HepG2 (cell line): ENCODE measurements at regions not wholly inside any gene's neighbourhood (a gene's known extent, or its start where the extent isn't known, plus 50 kb on each side); places are given as distances from the start of the nearest gene placed in this dataset.

Experiments used
- ATAC-seq: fragments of 200-7000 bp; cut with Tn5 transposase; 3 replicates; pipeline ENCODE4 v1.9.1; 2020; ENCODE audit warnings: mild to moderate bottlenecking, moderate library complexity
- BruUV-seq: library from RNA; stranded (reverse); fragments of 400-500 nt; replicated peaks from 2 replicates; lab custom pipeline; 2021; lab: Mats Ljungman, UMichigan
- CTCF ChIA-PET: fragments of 300-600 bp; formaldehyde crosslinking; extraction: SDS; loops from one replicate; lab custom pipeline; 2021; ENCODE audit warnings: low total read pairs, inconsistent platforms, low intra/inter-chr PET ratio; lab: Yijun Ruan, JAX
- POLR2A ChIA-PET: fragments of 350-600 bp; sonication (Branson Sonifier 250); formaldehyde crosslinking; loops from one replicate; lab custom pipeline; 2020; ENCODE audit warnings: antibody characterized with exemption, inconsistent platforms; lab: Yijun Ruan, JAX
- DNase-seq: peaks from one replicate; pipeline ENCODE4 v3.0.0-alpha.2; 2015; ENCODE audit warnings: low spot score
- FAIRE-seq: peaks from 3 replicates; lab custom pipeline; 2011; peaks lifted over from hg19 to GRCh38; lab: Jason Lieb, UNC
- H2AFZ ChIP-seq: one replicate; pipeline ENCODE4 v1.6.1; 2011; ENCODE audit warnings: low read length, inconsistent platforms
- H3K27ac ChIP-seq: fragments of 300-600 bp; 3 replicates; pipeline ENCODE4 v1.8.0; 2011; ENCODE audit warnings: mixed run types, mild to moderate bottlenecking, mixed read lengths, low read length, inconsistent platforms; ENCODE audit not compliant: insufficient read depth; ENCODE audit errors: extremely low read length
- H3K27me3 ChIP-seq, 2 experiments: fragments of 200-600 bp in 1 of 2; 2 replicates in 1 of 2; 3 replicates in 1 of 2; pipeline versions ENCODE4 v1.6.0 to v1.8.0; 2011; ENCODE audit warnings: low read length in 2 of 2, mild to moderate bottlenecking in 2 of 2, moderate library complexity in 2 of 2, inconsistent platforms in 1 of 2; ENCODE audit not compliant: insufficient read depth in 2 of 2, control insufficient read depth in 1 of 2
- H3K36me3 ChIP-seq, 2 experiments: fragments of 200-600 bp in 1 of 2; replicated peaks in 1 of 2; 2 replicates in 1 of 2; 3 replicates in 1 of 2; pipeline versions ENCODE4 v1.5.1 to v1.8.0; 2011; ENCODE audit warnings: low read length in 2 of 2, inconsistent platforms in 1 of 2; ENCODE audit not compliant: insufficient read depth in 2 of 2, control insufficient read depth in 1 of 2
- H3K4me1 ChIP-seq: 2 replicates; pipeline ENCODE4 v1.5.1; 2012; ENCODE audit warnings: low read length, inconsistent platforms; ENCODE audit not compliant: insufficient read depth
- H3K4me2 ChIP-seq: 2 replicates; pipeline ENCODE4 v1.6.0; 2011; ENCODE audit warnings: low read depth, low read length, inconsistent platforms
- H3K4me3 ChIP-seq, 3 experiments: fragments of 200-600 bp in 1 of 3; sonication (generic), shearing (Covaris generic) in 1 of 3; replicated peaks in 1 of 3; 2 replicates each; pipeline ENCODE4 v1.5.1; 2011 to 2016; ENCODE audit warnings: low read length in 3 of 3, inconsistent platforms in 2 of 3, low read depth in 2 of 3, mild to moderate bottlenecking in 2 of 3, control low read depth in 1 of 3, mixed read lengths in 1 of 3; ENCODE audit not compliant: insufficient read depth in 1 of 3
- H3K79me2 ChIP-seq: one replicate; pipeline ENCODE4 v1.6.1; 2011; ENCODE audit warnings: low read length, inconsistent platforms; ENCODE audit not compliant: insufficient read depth
- H3K9ac ChIP-seq: 2 replicates; pipeline ENCODE4 v1.6.0; 2011; ENCODE audit warnings: mild to moderate bottlenecking, low read depth, low read length, inconsistent platforms; ENCODE audit not compliant: insufficient read depth
- H3K9me3 ChIP-seq: 2 replicates; pipeline ENCODE4 v1.5.1; 2012; ENCODE audit warnings: mild to moderate bottlenecking, low read length
- H4K20me1 ChIP-seq: 2 replicates; pipeline ENCODE4 v1.6.0; 2011; ENCODE audit warnings: inconsistent platforms, mild to moderate bottlenecking, low read length, moderate library complexity; ENCODE audit not compliant: insufficient read depth
- CBX1 ChIP-seq: IDR thresholded peaks from one replicate; pipeline ENCODE4 v1.6.1; 2016; ENCODE audit warnings: antibody characterized with exemption, low read depth
- CBX2 ChIP-seq, 2 experiments: fragments of 200-600 bp in 1 of 2; sonication (generic); formaldehyde crosslinking in 1 of 2; IDR thresholded peaks; 2 replicates each; pipeline versions ENCODE4 v1.7.0 to v1.8.1; 2018 to 2022; ENCODE audit warnings: low read depth in 2 of 2, low read length in 1 of 2, mild to moderate bottlenecking in 1 of 2, missing genetic modification reagents in 1 of 2
- ETV6 ChIP-seq: sonication (generic); formaldehyde crosslinking; conservative IDR thresholded peaks from 2 replicates; pipeline ENCODE4 v1.4.0; 2020; ENCODE audit warnings: missing genetic modification reagents
- WIZ ChIP-seq: sonication (generic); formaldehyde crosslinking; IDR thresholded peaks from 2 replicates; pipeline ENCODE4 v1.5.1; 2020; ENCODE audit warnings: mild to moderate bottlenecking, missing genetic modification reagents
- WGBS: methylation state at CpG from one replicate; pipeline ENCODE4 v1.1.6; 2017; ENCODE audit warnings: low lambda C conversion rate; 5-methylcytosine and 5-hydroxymethylcytosine counted together
- in situ Hi-C: cut with HindIII; loops from 2 replicates; pipeline ENCODE4 v1.10.0; 2017; ENCODE audit warnings: low pct_unique_long_range_greater_than_20kb; ENCODE audit not compliant: extremely low pct_ligation_motif_present
- intact Hi-C: fragments of 100-400 bp; cut with micrococcal nuclease; formaldehyde crosslinking; loops from one replicate; pipeline ENCODE4 v1.10.0; 2022; ENCODE audit not compliant: unreplicated experiment
- TF ChIP-seq, protein P1 (sequence below): sonication (generic); formaldehyde crosslinking; conservative IDR thresholded peaks from 2 replicates; pipeline ENCODE4 v1.4.0; 2020; ENCODE audit warnings: missing genetic modification reagents

DNA sequence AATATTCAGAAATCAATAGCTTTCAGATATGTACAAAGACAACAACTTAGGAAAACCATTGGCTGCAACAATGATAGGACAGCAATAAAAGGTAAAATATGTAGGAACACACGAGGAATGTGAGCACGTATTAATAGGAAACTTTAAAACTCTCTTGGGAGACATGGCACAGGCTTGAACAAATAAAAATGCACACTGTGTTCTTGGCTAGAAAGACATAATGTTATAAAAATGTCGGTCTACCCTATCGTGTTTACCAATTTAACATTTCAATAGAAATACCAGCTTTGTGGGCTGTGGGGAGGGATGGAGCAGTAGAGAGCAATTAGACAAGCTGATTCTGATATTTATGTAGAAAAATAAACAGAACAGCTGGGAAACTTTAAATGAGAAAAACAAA lies 69.0 kb upstream of the FAM9B start:
- H3K9ac ChIP-seq, result no peak overlapping the region
- BruUV-seq, result no TSS peak
- no peaks in the 10 kb centered on the region for H3K79me2 ChIP-seq
- WGBS, result 26% methylated on average over 4 of the region's 4 CpGs
- CTCF ChIA-PET, result no interaction called here
- H4K20me1 ChIP-seq, result no peaks in the 10 kb centered on the region
- no peak overlapping the region for H3K4me3 ChIP-seq
- POLR2A ChIA-PET, result no interaction called here
- no peaks in the 10 kb centered on the region for H3K27me3 ChIP-seq
- FAIRE-seq (no peak), ATAC-seq (no peak), DNase-seq (no peak)
- no peaks in the 10 kb centered on the region for H3K36me3 ChIP-seq
- TF ChIP-seq ETV6 (CRISPR knock-in tag), result no peak
- no peak for TF ChIP-seq WIZ (CRISPR knock-in tag)
- no peak for TF ChIP-seq CBX2 (IDR thresholded peaks at IDR 0.05; ENCODE audit: low read depth, low read length)
- TF ChIP-seq CBX2 (CRISPR knock-in tag; IDR thresholded peaks at IDR 0.05; ENCODE audit: low read depth), result no peak
- no peaks in the 10 kb centered on the region for H3K4me1 ChIP-seq
- H3K9me3 ChIP-seq, result no peaks in the 10 kb centered on the region
- H3K27ac ChIP-seq, result no peak overlapping the region
- in situ Hi-C loops, result no loop called here
- intact Hi-C loops, result no loop called here
- H3K4me2 ChIP-seq, result no peak overlapping the region
- H2AFZ ChIP-seq, result no peak overlapping the region

DNA sequence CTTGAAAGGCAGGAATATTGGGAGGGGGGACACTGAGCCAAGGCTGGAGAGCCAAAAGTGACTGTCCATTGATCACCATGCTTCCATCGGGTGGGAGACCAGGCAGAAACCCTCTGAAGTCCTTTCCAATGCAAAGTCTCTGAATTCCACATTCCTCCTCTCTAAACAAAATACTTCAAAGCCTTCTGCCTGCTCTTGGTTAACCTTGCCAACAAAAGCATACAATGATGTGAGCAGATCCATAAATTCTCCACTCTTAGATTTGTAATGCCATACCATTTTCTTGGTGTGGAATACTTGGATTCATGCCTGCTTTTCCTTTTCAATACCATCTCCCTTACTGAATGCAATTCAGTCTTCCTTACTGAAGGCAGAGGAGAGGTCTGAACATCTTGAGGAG lies 74.1 kb upstream of the FAM9B start:
- no peaks in the 10 kb centered on the region for H3K79me2 ChIP-seq
- TF ChIP-seq, protein P1, sequence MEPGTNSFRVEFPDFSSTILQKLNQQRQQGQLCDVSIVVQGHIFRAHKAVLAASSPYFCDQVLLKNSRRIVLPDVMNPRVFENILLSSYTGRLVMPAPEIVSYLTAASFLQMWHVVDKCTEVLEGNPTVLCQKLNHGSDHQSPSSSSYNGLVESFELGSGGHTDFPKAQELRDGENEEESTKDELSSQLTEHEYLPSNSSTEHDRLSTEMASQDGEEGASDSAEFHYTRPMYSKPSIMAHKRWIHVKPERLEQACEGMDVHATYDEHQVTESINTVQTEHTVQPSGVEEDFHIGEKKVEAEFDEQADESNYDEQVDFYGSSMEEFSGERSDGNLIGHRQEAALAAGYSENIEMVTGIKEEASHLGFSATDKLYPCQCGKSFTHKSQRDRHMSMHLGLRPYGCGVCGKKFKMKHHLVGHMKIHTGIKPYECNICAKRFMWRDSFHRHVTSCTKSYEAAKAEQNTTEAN (CRISPR knock-in tag), result no peak
- TF ChIP-seq CBX1, result no peak
- H3K9ac ChIP-seq, result no peak overlapping the region
- BruUV-seq, result no TSS peak
- no peak overlapping the region for H3K4me2 ChIP-seq
- no peak overlapping the region for H2AFZ ChIP-seq
- no peak overlapping the region for H3K27ac ChIP-seq
- no peaks in the 10 kb centered on the region for H4K20me1 ChIP-seq
- ChIA-PET CTCF (no interaction called here), POLR2A (no interaction called here)
- FAIRE-seq (no peak), ATAC-seq (no peak), DNase-seq (no peak)
- no CpG with 5 or more reads among the region's 1 CpG for WGBS
- H3K4me3 ChIP-seq, result no peak overlapping the region
- H3K36me3 ChIP-seq, result no peaks in the 10 kb centered on the region
- H3K27me3 ChIP-seq, result no peaks in the 10 kb centered on the region
- intact Hi-C loops (no loop called here), in situ Hi-C loops (no loop called here)
- no peaks in the 10 kb centered on the region for H3K4me1 ChIP-seq
- no peaks in the 10 kb centered on the region for H3K9me3 ChIP-seq
